T-helper 1 cell treated with Interleukin-12 subunit alpha and Interleukin-12 subunit beta and Interleukin-4 antibody, amounts not matched to agents 30 μg/mL and 1 μg/mL, for 36 hours (primary cell): ENCODE measurements at regions not wholly inside any gene's neighbourhood (a gene's known extent, or its start where the extent isn't known, plus 50 kb on each side); places are given as distances from the start of the nearest gene placed in this dataset.
"Not testable (repeated sequence)": the region's sequence is repeated elsewhere in the genome, so short reads cannot be mapped to it uniquely, and the experiment has no call there.

ENCODE experiments used
- H3K27ac Mint-ChIP-seq: one replicate; pipeline ENCODE4 v1.8.0; 2021; ENCODE audit warnings: mild to moderate bottlenecking, mixed read lengths
- H3K27me3 Mint-ChIP-seq: one replicate; pipeline ENCODE4 v1.8.0; 2021; ENCODE audit warnings: low read depth, mixed read lengths
- H3K36me3 Mint-ChIP-seq: one replicate; pipeline ENCODE4 v1.8.0; 2021; ENCODE audit warnings: low read depth, mixed read lengths
- H3K4me1 Mint-ChIP-seq: one replicate; pipeline ENCODE4 v1.8.0; 2021; ENCODE audit warnings: low read depth, mixed read lengths
- H3K4me3 Mint-ChIP-seq: one replicate; pipeline ENCODE4 v1.8.0; 2021; ENCODE audit warnings: mild to moderate bottlenecking, moderate library complexity, mixed read lengths
- H3K9me3 Mint-ChIP-seq: one replicate; pipeline ENCODE4 v1.8.0; 2021; ENCODE audit warnings: mixed read lengths

- Mint-ChIP-seq H3K27ac (no peak overlapping the region), H3K4me3 (no peak overlapping the region), H3K36me3 (no peaks in the 10 kb centered on the region), H3K27me3 (no peaks in the 10 kb centered on the region), H3K4me1 (no peaks in the 10 kb centered on the region), H3K9me3 (peaks cover 11% of the 10 kb centered on the region)
Measured at GRCh38 chr13:70284371-70284770, 176.1 kb upstream of the KLHL1 start.

DNA sequence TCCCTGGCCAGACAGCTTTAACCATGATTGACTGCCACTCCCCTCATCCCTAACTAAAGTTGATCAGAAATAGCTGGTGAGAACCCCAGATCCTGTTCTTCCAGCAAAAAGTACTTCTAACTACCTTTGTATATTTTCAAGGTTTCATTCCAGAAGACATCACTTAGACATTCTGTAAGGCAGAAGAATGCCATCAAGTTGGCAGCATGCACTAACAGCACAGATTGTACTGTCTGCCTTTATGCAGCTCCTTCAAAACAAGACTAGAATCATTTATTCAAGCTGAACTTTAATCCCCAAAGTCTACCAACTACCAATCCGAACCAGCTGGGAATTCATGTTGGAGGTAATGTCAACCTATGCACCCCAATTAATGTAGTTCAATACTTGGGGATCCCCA is 167.6 kb upstream of the KLHL1 start:
- Mint-ChIP-seq H3K27ac (no peak overlapping the region), H3K4me3 (no peak overlapping the region), H3K27me3 (no peaks in the 10 kb centered on the region), H3K4me1 (no peaks in the 10 kb centered on the region), H3K9me3 (no peaks in the 10 kb centered on the region), H3K36me3 (no peaks in the 10 kb centered on the region)

GRCh38 chr13:70255406-70255991 is 147.2 kb upstream of the KLHL1 start:
- Mint-ChIP-seq H3K27ac (no peak overlapping the region), H3K36me3 (no peaks in the 10 kb centered on the region), H3K27me3 (no peaks in the 10 kb centered on the region), H3K4me1 (no peaks in the 10 kb centered on the region), H3K9me3 (peaks cover 15% of the 10 kb centered on the region), H3K4me3 (no peak overlapping the region)

- Mint-ChIP-seq H3K36me3 (no peaks in the 10 kb centered on the region), H3K27ac (no peak overlapping the region), H3K4me3 (no peak overlapping the region), H3K4me1 (no peaks in the 10 kb centered on the region), H3K27me3 (no peaks in the 10 kb centered on the region), H3K9me3 (peaks cover 15% of the 10 kb centered on the region)
Measured at GRCh38 chr13:70253834-70254233, 145.6 kb upstream of the KLHL1 start.

DNA sequence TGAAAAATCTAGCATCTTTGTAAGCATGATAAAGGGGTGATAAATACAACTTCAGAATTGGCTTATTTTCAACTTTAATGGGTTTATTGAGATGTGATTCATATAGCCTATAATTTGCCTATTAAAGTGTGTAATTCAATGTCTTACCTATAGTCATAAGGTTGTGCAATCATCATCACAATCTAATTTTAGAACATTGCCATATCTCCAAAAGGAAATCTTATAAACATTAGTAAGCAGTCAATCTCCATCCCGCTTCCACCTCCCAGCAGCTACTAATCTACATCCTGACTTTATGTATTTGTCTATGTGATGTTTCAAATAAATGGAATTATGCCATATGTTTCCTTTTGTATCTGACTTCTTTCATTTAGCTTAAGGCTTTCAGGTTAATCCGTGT is 145.2 kb upstream of the KLHL1 start:
- Mint-ChIP-seq H3K4me1 (no peaks in the 10 kb centered on the region), H3K9me3 (peaks cover 15% of the 10 kb centered on the region), H3K4me3 (no peak overlapping the region), H3K27me3 (no peaks in the 10 kb centered on the region), H3K36me3 (no peaks in the 10 kb centered on the region), H3K27ac (no peak overlapping the region)

DNA sequence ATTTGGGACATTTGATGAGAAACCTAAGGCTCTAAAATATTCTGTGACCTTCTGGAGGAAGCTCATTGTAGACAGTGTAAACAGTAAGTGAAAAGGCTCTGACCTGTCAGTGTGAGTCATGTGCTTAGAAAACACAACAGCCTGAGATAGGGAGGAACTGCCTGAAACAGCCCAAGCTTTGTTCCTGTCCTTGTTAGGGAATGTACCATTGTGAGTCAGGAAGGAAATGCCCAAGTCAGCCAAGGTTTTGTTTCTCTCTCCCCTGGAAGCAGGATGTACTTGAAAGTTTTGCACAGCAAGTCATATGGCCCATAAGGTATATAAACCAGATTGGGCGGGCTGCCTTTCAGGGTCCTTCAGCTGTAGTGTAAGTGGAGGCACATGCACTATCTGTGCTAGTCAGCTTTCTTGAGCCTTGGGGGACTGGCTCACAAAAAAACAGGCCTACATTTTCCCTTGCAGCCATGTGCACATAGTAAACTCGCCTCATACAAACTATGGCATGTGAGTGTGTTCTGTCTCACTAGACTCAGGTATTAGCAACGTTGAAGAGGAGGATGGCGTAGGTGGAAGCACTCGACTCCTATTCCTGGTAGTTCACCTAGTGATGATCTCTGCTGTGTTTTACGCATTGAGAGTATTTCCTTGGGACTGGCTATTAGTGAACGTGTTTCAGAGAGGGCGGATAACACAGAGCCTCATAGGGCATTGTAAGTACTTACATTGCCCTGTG is 141.2 kb upstream of the KLHL1 start:
- Mint-ChIP-seq H3K27ac (no peak overlapping the region), H3K4me3 (no peak overlapping the region), H3K4me1 (no peaks in the 10 kb centered on the region), H3K36me3 (no peaks in the 10 kb centered on the region), H3K27me3 (no peaks in the 10 kb centered on the region), H3K9me3 (peaks cover 8% of the 10 kb centered on the region)

DNA sequence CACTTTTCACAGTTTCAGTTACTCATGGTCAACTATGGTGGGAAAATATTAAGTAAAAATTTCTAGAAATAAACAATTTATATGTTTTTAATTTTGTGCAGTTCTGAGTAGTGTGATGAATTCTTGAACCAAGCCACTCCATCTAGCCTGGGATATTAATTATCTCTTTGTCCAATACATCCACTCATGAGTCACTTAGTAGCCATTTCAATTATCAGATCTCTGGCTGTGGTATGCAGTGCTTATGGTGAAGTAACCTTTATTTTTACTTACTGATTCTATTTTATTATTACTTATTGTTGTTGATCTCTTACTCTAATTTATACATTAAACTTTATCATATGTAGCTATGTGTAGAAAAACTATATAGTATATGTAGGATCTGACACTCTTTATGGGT is 128.9 kb upstream of the KLHL1 start:
- Mint-ChIP-seq H3K4me3 (no peak overlapping the region), H3K27ac (no peak overlapping the region), H3K4me1 (no peaks in the 10 kb centered on the region), H3K36me3 (no peaks in the 10 kb centered on the region), H3K27me3 (no peaks in the 10 kb centered on the region), H3K9me3 (peaks cover 4% of the 10 kb centered on the region)

- H3K9me3 Mint-ChIP-seq, result peaks cover 4% of the 10 kb centered on the region
- H3K4me1 Mint-ChIP-seq, result no peaks in the 10 kb centered on the region
- no peaks in the 10 kb centered on the region for H3K27me3 Mint-ChIP-seq
- H3K27ac Mint-ChIP-seq, result no peak overlapping the region
- H3K36me3 Mint-ChIP-seq, result no peaks in the 10 kb centered on the region
- H3K4me3 Mint-ChIP-seq, result no peak overlapping the region
Measured at GRCh38 chr13:70235565-70235964, 127.3 kb upstream of the KLHL1 start.

DNA sequence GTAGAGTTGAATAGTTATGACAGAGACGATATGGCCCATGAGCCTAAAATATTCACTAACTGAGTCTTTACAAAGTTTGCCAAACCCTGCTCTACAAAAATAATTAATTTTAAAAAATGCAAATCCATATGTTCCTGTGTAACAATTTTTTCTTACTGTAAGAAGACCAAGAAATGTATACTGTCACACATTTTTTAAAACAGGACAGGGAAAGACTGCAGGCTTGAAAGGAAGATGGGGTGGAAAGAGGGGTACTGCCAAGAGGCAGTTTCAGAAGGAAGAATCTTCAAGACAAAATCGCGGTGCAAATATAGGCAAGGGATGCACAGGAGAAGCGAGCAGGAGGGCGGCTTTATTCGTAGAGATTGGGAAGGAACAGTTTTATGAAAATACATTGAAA is 115.7 kb upstream of the KLHL1 start:
- Mint-ChIP-seq H3K27ac (no peak overlapping the region), H3K4me3 (no peak overlapping the region), H3K27me3 (no peaks in the 10 kb centered on the region), H3K36me3 (no peaks in the 10 kb centered on the region), H3K9me3 (no peaks in the 10 kb centered on the region), H3K4me1 (no peaks in the 10 kb centered on the region)

DNA sequence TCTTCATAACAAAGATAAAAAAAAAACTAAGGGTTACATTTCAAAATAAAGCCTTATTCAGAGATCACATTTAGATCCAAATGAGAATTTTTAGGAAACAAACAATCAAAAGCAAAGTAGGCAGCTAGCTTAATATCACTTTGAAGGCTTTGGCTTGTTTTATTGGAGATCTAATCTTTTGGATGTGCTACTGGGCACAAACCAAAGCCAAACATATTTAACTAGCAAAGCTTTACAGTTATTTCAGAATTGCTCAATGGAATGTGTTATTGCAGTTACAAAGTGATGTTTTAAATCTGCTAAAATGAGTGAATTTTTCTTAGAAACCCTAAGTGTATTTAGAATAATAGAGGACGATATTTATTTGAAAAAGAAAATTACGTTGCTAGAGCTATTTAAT is 114.7 kb upstream of the KLHL1 start:
- no peak overlapping the region for H3K27ac Mint-ChIP-seq

GRCh38 chr13:70218618-70219017 is 110.4 kb upstream of the KLHL1 start:
- H3K27ac Mint-ChIP-seq, result no peak overlapping the region
- no peaks in the 10 kb centered on the region for H3K4me1 Mint-ChIP-seq
- no peak overlapping the region for H3K4me3 Mint-ChIP-seq
- H3K9me3 Mint-ChIP-seq, result no peaks in the 10 kb centered on the region
- H3K27me3 Mint-ChIP-seq, result no peaks in the 10 kb centered on the region
- no peaks in the 10 kb centered on the region for H3K36me3 Mint-ChIP-seq

More for the DNA sequence above, 114.7 kb upstream of the KLHL1 start:
- Mint-ChIP-seq H3K4me1 (no peaks in the 10 kb centered on the region), H3K9me3 (no peaks in the 10 kb centered on the region), H3K4me3 (no peak overlapping the region), H3K36me3 (no peaks in the 10 kb centered on the region), H3K27me3 (no peaks in the 10 kb centered on the region)

- H3K9me3 Mint-ChIP-seq, result peaks cover 15% of the 10 kb centered on the region
- not testable (repeated sequence) for H3K4me1 Mint-ChIP-seq, H3K36me3 Mint-ChIP-seq, H3K27me3 Mint-ChIP-seq, H3K27ac Mint-ChIP-seq, H3K4me3 Mint-ChIP-seq
Measured at GRCh38 chr13:70208968-70209367, 100.7 kb upstream of the KLHL1 start.

DNA sequence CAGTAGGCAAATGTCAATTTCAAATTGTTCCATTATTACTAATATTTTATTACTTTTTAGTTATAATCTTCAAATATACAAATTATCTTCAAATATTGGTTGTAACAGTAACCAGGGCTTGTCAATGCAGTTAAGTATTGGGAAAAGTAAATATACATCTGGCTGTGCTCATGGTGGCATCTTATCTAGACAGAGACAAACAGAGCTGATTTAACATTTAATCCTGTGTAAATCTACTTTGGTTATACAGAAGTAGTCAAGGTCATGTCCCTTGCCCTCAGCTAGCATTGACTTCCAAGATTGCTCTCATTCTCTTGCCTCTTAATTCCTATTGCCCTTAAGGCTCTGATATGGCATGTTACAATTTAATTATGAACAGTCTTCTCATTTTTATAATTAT is 98.4 kb upstream of the KLHL1 start:
- Mint-ChIP-seq H3K4me1 (no peaks in the 10 kb centered on the region), H3K27ac (no peak overlapping the region), H3K27me3 (no peaks in the 10 kb centered on the region), H3K4me3 (no peak overlapping the region), H3K36me3 (no peaks in the 10 kb centered on the region), H3K9me3 (peaks cover 26% of the 10 kb centered on the region)

- Mint-ChIP-seq H3K4me3 (no peak overlapping the region), H3K4me1 (no peaks in the 10 kb centered on the region), H3K36me3 (no peaks in the 10 kb centered on the region), H3K9me3 (peaks cover 19% of the 10 kb centered on the region), H3K27me3 (no peaks in the 10 kb centered on the region), H3K27ac (no peak overlapping the region)
Measured at GRCh38 chr13:70203661-70204229, 95.5 kb upstream of the KLHL1 start.

GRCh38 chr13:70191034-70191433 is 82.8 kb upstream of the KLHL1 start:
- Mint-ChIP-seq H3K4me1 (no peaks in the 10 kb centered on the region), H3K27me3 (no peaks in the 10 kb centered on the region), H3K4me3 (no peak overlapping the region), H3K27ac (no peak overlapping the region), H3K9me3 (peaks cover 6% of the 10 kb centered on the region), H3K36me3 (no peaks in the 10 kb centered on the region)
